HUES64 (cell line): ENCODE measurements at regions not wholly inside any gene's neighbourhood (a gene's known extent, or its start where the extent isn't known, plus 50 kb on each side); places are given as distances from the start of the nearest gene placed in this dataset.
"Not testable (repeated sequence)": the region's sequence is repeated elsewhere in the genome, so short reads cannot be mapped to it uniquely, and the experiment has no call there.

Source experiments
- H3K27ac ChIP-seq: 2 replicates; pipeline ENCODE4 v1.7.0; 2013; ENCODE audit warnings: low read depth, low read length, inconsistent platforms
- H3K27me3 ChIP-seq: 2 replicates; pipeline ENCODE4 v1.6.1; 2013; ENCODE audit warnings: mild to moderate bottlenecking, low read length; ENCODE audit not compliant: insufficient read depth
- H3K36me3 ChIP-seq: 2 replicates; pipeline ENCODE4 v1.6.1; 2013; ENCODE audit warnings: mild to moderate bottlenecking, low read length; ENCODE audit not compliant: insufficient read depth
- H3K4me1 ChIP-seq: 2 replicates; pipeline ENCODE4 v1.6.1; 2013; ENCODE audit warnings: mild to moderate bottlenecking, low read length, moderate library complexity; ENCODE audit not compliant: insufficient read depth
- H3K4me3 ChIP-seq: 2 replicates; pipeline ENCODE4 v1.5.1; 2013; ENCODE audit warnings: mild to moderate bottlenecking, low read length, moderate library complexity
- H3K9ac ChIP-seq: 2 replicates; pipeline ENCODE4 v1.6.1; 2013; ENCODE audit warnings: mild to moderate bottlenecking, low read depth, low read length
- H3K9me3 ChIP-seq: 2 replicates; pipeline ENCODE4 v1.6.1; 2013; ENCODE audit warnings: low read depth, low read length; ENCODE audit not compliant: insufficient read depth
- WGBS: fragments of 150-250, 120-280 bp; methylation state at CpG from one replicate; pipeline ENCODE4 v1.1.7; 2013; ENCODE audit warnings: missing lambda C conversion rate; 5-methylcytosine and 5-hydroxymethylcytosine counted together

DNA sequence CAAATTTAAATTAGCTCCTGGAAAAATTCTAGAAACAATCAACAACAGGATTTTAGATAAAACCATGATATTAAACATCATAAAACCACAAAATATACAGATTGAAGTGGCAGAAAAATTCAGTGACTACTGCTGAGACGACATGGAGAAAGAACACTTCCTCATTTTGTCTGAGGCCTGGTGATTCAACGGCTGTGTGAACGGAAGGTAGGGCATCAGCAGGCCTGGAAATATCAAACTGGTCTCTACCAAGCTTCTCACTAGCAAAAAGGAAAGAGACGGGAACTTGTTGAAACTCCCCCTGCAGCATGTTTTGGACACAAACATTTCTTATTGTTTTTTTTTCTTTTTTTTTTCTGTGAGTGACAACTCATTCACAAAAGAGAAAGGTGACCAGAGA, 58.0 kb upstream of the AHI1 start:
- no peaks in the 10 kb centered on the region for H3K36me3 ChIP-seq
- H3K9me3 ChIP-seq, result no peaks in the 10 kb centered on the region
- H3K4me3 ChIP-seq, result no peak overlapping the region
- H3K4me1 ChIP-seq, result no peaks in the 10 kb centered on the region
- no peaks in the 10 kb centered on the region for H3K27me3 ChIP-seq
- no peak overlapping the region for H3K9ac ChIP-seq
- 78% methylated on average over 4 of the region's 4 CpGs for WGBS
- no peak overlapping the region for H3K27ac ChIP-seq

DNA sequence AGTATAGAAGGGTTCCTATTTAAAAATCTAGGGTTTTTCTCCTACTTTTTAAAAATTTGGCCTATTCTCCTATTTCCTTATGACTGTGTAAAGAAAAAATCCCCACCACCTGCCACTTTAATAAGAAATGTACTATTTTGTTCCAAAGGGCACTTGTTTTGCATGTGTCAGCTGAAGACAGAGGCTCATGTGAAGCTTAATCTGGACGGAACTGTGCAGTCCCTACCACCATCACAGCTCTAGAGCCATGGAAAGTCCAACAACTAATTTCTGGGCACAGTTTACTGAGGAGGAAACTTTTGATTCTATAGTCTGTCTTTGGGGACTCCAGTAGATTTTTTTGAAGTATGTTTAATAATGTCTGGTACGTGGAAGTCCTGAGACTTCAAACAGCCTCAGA, 60.0 kb upstream of the AHI1 start:
- H3K9me3 ChIP-seq, result no peaks in the 10 kb centered on the region
- H3K4me3 ChIP-seq, result no peak overlapping the region
- H3K9ac ChIP-seq, result no peak overlapping the region
- no peaks in the 10 kb centered on the region for H3K4me1 ChIP-seq
- no peaks in the 10 kb centered on the region for H3K27me3 ChIP-seq
- WGBS, result 92% methylated on average over 2 of the region's 2 CpGs
- H3K36me3 ChIP-seq, result no peaks in the 10 kb centered on the region
- no peak overlapping the region for H3K27ac ChIP-seq

DNA sequence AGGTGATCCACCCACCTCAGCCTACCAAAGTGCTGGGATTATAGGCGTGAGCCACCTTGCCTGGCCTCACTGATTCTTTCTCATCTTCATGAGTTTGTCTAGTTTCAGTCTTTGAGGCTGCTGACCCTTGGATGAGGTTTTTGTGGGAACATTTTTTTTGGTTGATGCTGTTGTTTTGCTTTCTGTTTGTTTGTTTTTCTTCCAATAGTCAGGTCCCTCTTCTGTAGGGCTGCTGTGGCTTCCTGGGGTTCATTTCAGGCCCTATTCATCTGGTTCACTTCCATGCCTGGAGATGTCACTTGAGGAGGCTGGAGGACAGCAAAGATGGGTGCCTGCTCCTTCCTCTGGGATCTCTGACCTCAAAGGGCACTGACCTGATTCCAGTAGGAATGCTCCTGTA, 68.1 kb upstream of the AHI1 start:
- not testable (repeated sequence) for H3K9ac ChIP-seq, H3K4me3 ChIP-seq, H3K27ac ChIP-seq, H3K4me1 ChIP-seq, H3K27me3 ChIP-seq, H3K9me3 ChIP-seq, H3K36me3 ChIP-seq
- WGBS, result 100% methylated on average over 1 of the region's 1 CpG

DNA sequence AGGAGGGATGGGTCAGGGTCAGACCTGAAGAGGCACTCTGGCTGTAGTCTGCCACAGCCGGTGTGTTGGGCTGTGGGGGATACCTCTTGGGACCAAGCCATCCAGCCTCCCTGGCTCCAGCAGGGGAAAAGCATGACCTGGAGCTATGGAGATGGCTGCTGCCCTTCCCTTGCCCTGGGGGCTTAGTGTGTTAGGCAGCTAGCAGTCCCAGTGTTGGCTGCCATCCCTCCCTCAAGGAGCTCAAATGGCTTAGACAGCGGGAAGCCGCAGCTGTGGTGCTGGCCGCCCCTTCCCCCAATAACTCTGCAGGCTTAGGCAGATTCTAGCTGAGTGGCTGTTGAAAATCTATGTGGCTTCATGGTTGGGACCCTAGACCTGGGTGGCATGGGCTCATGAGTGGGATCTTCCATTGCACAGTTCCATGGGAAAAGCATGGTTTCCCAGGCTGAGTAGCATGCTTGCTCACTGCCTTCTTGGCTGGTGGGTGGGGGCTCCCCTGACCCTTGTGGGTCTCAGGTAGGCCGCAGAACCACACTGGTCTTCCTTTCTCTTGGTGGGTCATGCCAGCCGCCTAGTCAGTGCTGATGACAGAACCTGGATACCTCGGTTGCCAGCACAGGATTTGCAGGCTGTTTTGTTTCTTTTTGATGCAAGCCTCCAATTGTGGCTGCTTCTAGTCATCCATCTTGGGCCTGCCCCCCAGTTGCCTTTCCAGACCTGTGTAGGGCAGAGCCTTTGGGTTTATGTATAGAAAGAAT, 69.0 kb upstream of the AHI1 start:
- Histone ChIP-seq H3K27me3 (no peaks in the 10 kb centered on the region), H3K9ac (no peak overlapping the region), H3K4me3 (no peak overlapping the region), H3K9me3 (no peaks in the 10 kb centered on the region), H3K27ac (no peak overlapping the region), H3K4me1 (no peaks in the 10 kb centered on the region), H3K36me3 (no peaks in the 10 kb centered on the region)
- 91% methylated on average over 7 of the region's 7 CpGs for WGBS

DNA sequence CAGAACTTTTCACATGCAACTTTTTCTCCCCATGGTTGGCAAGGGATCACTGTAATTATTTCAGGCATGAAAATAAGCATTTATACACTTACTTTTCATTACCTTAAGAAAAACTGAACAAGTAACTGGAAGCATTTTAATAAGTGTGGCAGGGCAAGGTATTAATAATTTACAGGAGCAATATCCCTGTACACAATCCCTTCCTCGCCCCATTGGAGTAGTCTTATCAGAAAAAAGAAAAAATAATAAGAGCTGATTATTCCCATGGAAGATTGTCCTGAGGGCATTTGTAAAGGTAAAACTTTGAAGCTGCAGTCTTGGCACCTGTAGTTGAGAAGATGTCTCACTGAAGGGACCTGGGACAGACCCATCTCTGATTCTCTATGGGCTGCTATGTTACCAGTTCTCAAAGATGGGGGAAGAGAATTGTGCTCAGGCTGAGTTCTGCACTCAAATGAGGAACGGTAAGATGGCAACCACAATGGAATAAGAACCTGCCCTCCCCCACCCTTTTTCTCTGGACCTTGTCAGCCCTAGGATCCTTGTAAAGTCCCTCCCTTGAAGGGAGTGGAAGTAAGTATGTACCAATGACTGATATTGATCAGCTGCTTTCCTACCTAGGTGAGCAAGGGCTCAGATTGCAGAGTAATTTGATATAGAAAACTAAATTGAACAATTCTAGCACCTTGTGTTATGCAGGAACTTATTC, 70.0 kb upstream of the AHI1 start:
- Histone ChIP-seq H3K9ac (no peak overlapping the region), H3K36me3 (no peaks in the 10 kb centered on the region), H3K27ac (no peak overlapping the region), H3K27me3 (no peaks in the 10 kb centered on the region), H3K9me3 (no peaks in the 10 kb centered on the region), H3K4me3 (no peak overlapping the region), H3K4me1 (no peaks in the 10 kb centered on the region)
- 100% methylated on average over 1 of the region's 2 CpGs for WGBS

DNA sequence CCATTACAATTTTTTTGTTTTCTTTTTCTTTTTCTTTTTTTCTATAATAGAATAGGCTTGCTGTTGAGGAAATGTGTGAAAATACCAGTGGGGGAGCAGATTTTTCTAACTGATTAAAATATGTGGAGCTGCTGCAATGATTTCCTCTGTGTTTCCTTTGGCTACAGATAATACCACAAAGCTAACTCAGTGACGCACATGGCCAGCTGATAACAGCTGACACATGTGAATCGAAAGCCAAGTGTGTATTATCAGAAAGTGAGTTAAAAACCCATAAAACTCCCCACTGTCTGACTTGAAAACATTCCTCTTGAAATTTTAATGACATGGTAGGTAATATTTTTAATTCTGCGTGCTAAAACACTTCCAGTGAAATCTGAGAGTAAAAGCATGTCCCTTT, 70.8 kb upstream of the AHI1 start:
- no peak overlapping the region for H3K9ac ChIP-seq
- WGBS, result 95% methylated on average over 2 of the region's 3 CpGs
- H3K27me3 ChIP-seq, result no peaks in the 10 kb centered on the region
- no peaks in the 10 kb centered on the region for H3K9me3 ChIP-seq
- H3K36me3 ChIP-seq, result no peaks in the 10 kb centered on the region
- H3K4me3 ChIP-seq, result no peak overlapping the region
- no peak overlapping the region for H3K27ac ChIP-seq
- H3K4me1 ChIP-seq, result no peaks in the 10 kb centered on the region

DNA sequence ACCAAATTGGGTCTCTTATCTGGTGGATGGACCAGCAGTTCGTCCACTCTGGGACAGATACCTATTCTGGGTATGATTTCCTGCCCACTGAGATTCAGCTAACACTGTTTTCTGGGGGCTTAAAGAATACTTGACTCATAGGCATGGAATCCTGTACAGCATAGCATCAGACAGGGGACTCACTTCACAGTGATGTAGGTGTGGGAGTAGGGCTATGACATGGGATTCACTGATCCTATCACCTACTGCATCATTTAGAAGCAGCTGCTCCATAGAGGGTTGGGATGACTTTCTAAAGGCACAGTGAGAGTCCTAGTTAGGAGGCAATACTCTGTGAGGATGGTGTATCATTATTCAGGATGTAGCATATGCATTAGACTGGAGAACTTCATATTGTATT, 74.5 kb upstream of the AHI1 start:
- Histone ChIP-seq H3K27ac (no peak overlapping the region), H3K9me3 (no peaks in the 10 kb centered on the region)
- WGBS, result 98% methylated on average over 1 of the region's 1 CpG

DNA sequence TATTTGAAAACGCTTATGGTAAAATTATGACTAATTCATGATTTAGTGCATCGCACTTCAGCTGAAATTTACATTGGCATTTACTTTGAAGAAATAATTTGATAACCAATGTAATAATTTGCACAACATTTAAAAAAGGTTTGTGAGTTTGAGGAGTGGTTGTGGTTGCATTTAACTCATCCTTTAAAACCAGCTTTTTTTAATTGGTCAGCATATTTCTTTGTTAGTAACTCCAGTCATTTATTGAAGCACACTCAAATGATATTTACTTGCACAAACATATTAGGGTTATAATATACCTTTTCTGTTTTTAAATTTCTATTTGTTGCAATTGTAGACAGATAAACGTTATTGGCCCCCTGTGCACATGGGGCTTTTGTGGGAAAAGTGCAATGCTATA, 78.1 kb upstream of the AHI1 start:
- Histone ChIP-seq H3K27ac (no peak overlapping the region), H3K9ac (no peak overlapping the region), H3K4me3 (no peak overlapping the region), H3K36me3 (no peaks in the 10 kb centered on the region), H3K27me3 (no peaks in the 10 kb centered on the region), H3K9me3 (no peaks in the 10 kb centered on the region), H3K4me1 (no peaks in the 10 kb centered on the region)
- WGBS, result 100% methylated on average over 2 of the region's 3 CpGs

More for the DNA sequence above, 74.5 kb upstream of the AHI1 start:
- no peaks in the 10 kb centered on the region for H3K4me1 ChIP-seq
- H3K9ac ChIP-seq, result no peak overlapping the region
- no peaks in the 10 kb centered on the region for H3K27me3 ChIP-seq
- no peak overlapping the region for H3K4me3 ChIP-seq
- H3K36me3 ChIP-seq, result no peaks in the 10 kb centered on the region

DNA sequence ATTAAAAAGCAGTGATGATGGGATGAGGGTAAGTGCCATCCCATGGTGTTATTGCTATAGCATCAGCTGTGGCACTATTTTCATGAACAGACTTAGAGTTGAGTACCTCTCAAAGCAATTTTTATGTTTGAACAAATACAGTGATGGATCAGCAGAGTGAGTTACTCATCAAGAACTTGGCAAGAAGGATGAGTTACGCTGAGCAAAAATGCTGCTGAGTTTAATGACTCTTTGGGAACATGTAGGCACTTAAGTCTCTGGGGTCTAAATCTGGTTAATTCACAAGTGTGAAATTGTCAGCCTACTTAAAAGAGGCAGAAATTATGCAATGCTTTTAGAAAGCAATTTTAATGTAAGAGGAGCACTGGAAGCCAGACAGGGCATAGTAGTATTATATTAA, 78.5 kb upstream of the AHI1 start:
- no peaks in the 10 kb centered on the region for H3K27me3 ChIP-seq
- no peak overlapping the region for H3K4me3 ChIP-seq
- 98% methylated on average over 1 of the region's 1 CpG for WGBS
- H3K9me3 ChIP-seq, result no peaks in the 10 kb centered on the region
- H3K4me1 ChIP-seq, result no peaks in the 10 kb centered on the region
- no peak overlapping the region for H3K9ac ChIP-seq
- no peak overlapping the region for H3K27ac ChIP-seq
- no peaks in the 10 kb centered on the region for H3K36me3 ChIP-seq

DNA sequence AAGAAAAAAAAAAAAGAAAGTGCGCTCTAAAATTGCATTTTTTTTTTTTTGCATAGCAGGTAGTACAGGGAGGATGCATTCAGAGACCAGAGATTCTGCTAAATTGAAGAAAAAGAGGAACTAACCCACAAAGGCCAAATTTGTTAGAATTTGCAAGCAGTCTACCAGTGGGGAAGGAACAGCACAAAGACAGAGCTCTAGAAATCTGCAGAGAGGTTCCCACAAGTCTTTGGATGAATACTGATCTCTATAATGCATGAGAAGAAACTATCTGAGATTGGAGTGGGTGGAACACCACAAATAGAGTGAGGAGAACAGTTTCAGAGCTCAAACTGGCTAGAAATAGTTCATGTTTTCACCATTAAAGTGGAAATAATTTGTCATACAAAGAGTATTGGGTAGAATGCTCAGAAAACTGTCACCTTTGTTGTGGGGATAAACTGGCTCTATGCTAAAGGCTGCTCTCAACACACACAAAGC, 79.6 kb upstream of the AHI1 start:
- H3K4me1 ChIP-seq, result peaks cover 5% of the 10 kb centered on the region; the same call in 1 of the 2 replicates
- 97% methylated on average over 1 of the region's 1 CpG for WGBS

DNA sequence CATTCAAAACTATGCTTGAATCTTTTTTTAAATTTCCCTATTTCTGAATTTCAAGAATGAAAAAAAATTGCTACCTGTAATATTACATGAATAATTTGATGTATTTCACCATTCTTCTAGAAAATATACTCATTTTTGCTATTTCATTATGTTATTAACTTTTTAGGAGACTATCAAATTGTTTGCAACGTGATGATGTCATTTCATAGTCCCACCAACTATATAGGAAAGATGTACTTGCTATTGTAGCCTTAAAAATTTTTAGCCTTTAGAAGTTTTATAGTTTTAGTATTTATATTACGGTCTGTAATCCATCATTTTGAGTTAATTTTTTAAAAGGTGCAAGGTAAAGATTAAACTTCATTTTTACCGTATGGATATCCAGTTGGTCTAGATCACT, 81.4 kb upstream of the AHI1 start:
- Histone ChIP-seq H3K4me3 (no peak overlapping the region), H3K4me1 (peaks cover 5% of the 10 kb centered on the region; the same call in 1 of the 2 replicates), H3K36me3 (no peaks in the 10 kb centered on the region), H3K9ac (no peak overlapping the region), H3K9me3 (no peaks in the 10 kb centered on the region), H3K27ac (no peak overlapping the region), H3K27me3 (no peaks in the 10 kb centered on the region)
- WGBS, result 97% methylated on average over 2 of the region's 3 CpGs

More for the DNA sequence above, 79.6 kb upstream of the AHI1 start:
- no peak overlapping the region for H3K27ac ChIP-seq
- no peak overlapping the region for H3K4me3 ChIP-seq
- H3K9ac ChIP-seq, result no peak overlapping the region
- H3K36me3 ChIP-seq, result no peaks in the 10 kb centered on the region
- H3K9me3 ChIP-seq, result no peaks in the 10 kb centered on the region
- no peaks in the 10 kb centered on the region for H3K27me3 ChIP-seq
